ENCODE measurements at regions not wholly inside any gene's neighbourhood (a gene's known extent, or its start where the extent isn't known, plus 50 kb on each side); places are given as distances from the start of the nearest gene placed in this dataset.
"Not testable (repeated sequence)": the region's sequence is repeated elsewhere in the genome, so short reads cannot be mapped to it uniquely, and the experiment has no call there.

- TF ChIP-seq, protein P1, sequence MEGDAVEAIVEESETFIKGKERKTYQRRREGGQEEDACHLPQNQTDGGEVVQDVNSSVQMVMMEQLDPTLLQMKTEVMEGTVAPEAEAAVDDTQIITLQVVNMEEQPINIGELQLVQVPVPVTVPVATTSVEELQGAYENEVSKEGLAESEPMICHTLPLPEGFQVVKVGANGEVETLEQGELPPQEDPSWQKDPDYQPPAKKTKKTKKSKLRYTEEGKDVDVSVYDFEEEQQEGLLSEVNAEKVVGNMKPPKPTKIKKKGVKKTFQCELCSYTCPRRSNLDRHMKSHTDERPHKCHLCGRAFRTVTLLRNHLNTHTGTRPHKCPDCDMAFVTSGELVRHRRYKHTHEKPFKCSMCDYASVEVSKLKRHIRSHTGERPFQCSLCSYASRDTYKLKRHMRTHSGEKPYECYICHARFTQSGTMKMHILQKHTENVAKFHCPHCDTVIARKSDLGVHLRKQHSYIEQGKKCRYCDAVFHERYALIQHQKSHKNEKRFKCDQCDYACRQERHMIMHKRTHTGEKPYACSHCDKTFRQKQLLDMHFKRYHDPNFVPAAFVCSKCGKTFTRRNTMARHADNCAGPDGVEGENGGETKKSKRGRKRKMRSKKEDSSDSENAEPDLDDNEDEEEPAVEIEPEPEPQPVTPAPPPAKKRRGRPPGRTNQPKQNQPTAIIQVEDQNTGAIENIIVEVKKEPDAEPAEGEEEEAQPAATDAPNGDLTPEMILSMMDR (IDR thresholded peaks at IDR 0.05), result not testable (repeated sequence)
- not testable (repeated sequence) for TF ChIP-seq POLR2A (IDR thresholded peaks at IDR 0.05)
These were observed 262.6 kb downstream of the PDCD6IP start for GRCh38 chr3:34060995-34061394.

Data from esophagus squamous epithelium (tissue), 4 donors.